DMS79 (cell line): ENCODE measurements at regions not wholly inside any gene's neighbourhood (a gene's known extent, or its start where the extent isn't known, plus 50 kb on each side); places are given as distances from the start of the nearest gene placed in this dataset.
A peak's percentile ranks its signal among the peaks of the same experiment; 100 is the strongest.
"Not testable (repeated sequence)": the region's sequence is repeated elsewhere in the genome, so short reads cannot be mapped to it uniquely, and the experiment has no call there.

Source experiments
- DNase-seq: peaks from one replicate; lab custom pipeline; 2025; lab: John Stamatoyannopoulos, UW

- no peak for DNase-seq
Measured at GRCh38 chr3:196147116-196147515, 64.1 kb downstream of the ZDHHC19 start.

- no peak for DNase-seq
Measured at GRCh38 chr3:196145468-196146262, 63.8 kb upstream of the TFRC start.

- DNase-seq, result no peak
Measured at GRCh38 chr3:196144383-196145105, 62.7 kb upstream of the TFRC start.

- DNase-seq, result no peak
Measured at GRCh38 chr3:196143708-196144382, 62.0 kb upstream of the TFRC start.

- no peak for DNase-seq
Measured at GRCh38 chr3:196142202-196142956, 60.5 kb upstream of the TFRC start.

- DNase-seq, result no peak
Measured at GRCh38 chr3:196141866-196142201, 59.9 kb upstream of the TFRC start.

- no peak for DNase-seq
Measured at GRCh38 chr3:196141052-196141865, 59.4 kb upstream of the TFRC start.

GRCh38 chr3:196140224-196140623 lies 58.3 kb upstream of the TFRC start:
- DNase-seq, result no peak

GRCh38 chr3:196139281-196139680 lies 57.4 kb upstream of the TFRC start:
- DNase-seq, result no peak

- DNase-seq, result no peak
Measured at GRCh38 chr3:196138482-196139254, 56.8 kb upstream of the TFRC start.

- not testable (repeated sequence) for DNase-seq
Measured at GRCh38 chr3:196136640-196136989, 54.7 kb upstream of the TFRC start.

- DNase-seq, result peak; percentile 36
Measured at GRCh38 chr3:196135693-196136639, 54.1 kb upstream of the TFRC start.

- DNase-seq, result no peak
Measured at GRCh38 chr3:196134691-196135090, 52.8 kb upstream of the TFRC start.

- DNase-seq, result not testable (repeated sequence)
Measured at GRCh38 chr3:196133869-196134268, 52.0 kb upstream of the TFRC start.

- no peak for DNase-seq
Measured at GRCh38 chr3:196131921-196132320, 50.0 kb upstream of the TFRC start.
